NCI-H1092 treated with DMSO at 0.1 percent for 48 hours (cell line): ENCODE measurements at regions not wholly inside any gene's neighbourhood (a gene's known extent, or its start where the extent isn't known, plus 50 kb on each side); places are given as distances from the start of the nearest gene placed in this dataset.
"Not testable (repeated sequence)": the region's sequence is repeated elsewhere in the genome, so short reads cannot be mapped to it uniquely, and the experiment has no call there.

ENCODE experiments used
- DNase-seq: peaks from one replicate; lab custom pipeline; 2025; lab: John Stamatoyannopoulos, UW

DNA sequence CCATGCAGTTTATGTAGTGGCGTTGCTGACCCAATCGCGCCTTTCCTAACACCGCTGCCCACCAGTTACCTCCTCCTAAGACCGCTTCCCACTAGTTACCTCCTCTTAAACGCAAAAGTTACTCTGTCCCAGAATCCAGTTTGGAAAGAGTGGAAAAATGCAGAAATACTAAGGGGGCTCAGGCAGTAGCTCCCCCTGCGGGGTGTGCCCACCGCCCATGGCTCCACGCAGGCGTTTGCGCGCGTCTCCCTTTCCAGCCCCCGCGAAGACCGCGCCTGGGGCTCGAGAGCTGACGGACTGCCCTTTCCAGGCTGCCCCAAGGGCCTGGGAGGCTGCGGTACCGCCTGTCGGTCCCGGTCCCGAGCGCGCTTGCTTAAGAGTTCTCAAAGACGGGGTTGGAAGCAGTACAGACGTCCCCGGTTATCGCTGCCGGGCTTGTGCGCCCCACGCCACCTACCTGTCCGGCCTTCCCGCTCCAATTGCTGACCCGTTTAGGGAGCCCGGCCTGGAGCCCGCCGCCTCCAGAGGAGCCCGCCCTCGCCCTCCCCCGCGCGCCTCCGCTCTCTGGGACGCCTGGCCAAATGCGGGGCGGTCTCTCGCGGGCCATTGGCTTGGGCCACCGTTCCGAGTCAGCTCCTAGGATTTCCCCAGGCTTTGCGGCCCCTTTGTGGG lies 414.1 kb upstream of the ESRRG start:
- DNase-seq: no peak

DNA sequence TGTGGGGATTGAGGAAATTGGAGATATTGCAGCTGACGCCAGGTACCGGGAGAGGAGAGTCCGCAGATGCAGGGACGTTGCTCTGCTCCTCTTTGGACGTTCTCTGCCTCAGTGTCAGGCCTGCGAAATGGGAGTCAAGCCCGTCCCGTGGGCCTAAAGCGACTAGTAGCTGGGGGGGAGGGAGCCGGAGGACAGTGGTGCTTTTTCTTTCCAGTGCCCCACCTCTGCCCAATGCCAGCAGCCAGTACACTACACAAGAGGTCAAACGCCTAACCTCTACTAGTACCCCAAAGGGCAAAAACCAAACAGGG lies 413.6 kb upstream of the ESRRG start:
- DNase-seq: no peak

DNA sequence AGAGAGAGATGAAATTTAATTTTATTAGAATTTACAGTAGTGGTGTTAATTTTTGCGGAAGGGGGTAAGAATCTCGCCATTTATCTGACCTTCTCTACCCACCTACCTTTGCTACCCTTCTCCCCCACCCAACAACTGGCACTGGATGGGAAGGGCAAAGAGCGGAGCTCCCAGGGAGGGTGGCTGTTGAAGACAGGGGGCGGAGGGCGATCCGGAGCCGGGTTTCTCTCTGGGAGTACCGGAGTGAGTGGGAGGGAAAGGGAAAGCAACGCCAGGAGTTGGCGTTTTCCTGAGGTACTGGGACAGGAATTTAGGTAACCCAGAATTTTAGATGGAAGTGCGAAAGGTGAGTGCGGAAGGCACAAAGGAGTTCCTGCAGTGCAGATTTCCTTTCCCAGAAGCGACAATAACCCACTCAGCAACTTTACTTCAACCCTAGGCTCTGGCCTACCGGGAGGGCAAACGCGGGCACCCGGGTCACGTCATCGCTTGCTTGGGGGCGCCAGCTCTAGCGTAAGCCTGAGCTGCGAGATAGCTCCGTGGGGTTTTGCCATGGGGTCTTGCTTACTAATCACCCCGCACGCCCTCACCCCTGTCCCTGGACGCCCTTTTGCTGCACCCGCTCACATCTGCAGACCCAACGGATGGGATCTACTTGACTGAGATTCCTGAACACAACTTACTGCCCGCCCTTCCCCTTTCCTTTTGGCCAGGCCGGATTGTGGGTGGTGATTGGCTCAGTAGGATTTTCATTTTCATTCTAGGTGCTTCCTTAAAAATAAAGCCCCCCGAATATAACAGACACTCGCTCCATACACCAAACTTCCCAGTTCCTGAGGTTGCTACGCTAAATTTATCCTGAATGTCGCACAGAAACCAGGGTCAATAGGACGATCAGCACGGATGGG lies 413.0 kb upstream of the ESRRG start:
- peak; percentile 58 for DNase-seq

DNA sequence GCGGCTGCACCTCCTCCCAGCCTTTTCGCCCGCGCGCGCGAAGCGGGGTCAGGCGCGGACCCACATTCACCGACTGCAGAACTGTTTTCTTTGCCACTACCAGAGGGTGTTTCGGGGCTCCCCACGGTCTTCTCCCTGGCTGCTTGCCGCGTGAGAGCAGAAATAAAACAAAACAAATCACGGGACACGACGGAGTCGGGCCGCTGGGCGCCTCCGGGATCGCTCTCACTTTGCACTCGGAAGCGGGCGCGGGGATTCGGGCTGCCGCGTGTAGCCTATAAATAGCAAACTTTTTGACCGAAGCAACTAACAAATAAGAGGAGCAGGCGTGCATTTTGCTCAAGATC lies 412.3 kb upstream of the ESRRG start:
- peak; percentile 75 for DNase-seq

DNA sequence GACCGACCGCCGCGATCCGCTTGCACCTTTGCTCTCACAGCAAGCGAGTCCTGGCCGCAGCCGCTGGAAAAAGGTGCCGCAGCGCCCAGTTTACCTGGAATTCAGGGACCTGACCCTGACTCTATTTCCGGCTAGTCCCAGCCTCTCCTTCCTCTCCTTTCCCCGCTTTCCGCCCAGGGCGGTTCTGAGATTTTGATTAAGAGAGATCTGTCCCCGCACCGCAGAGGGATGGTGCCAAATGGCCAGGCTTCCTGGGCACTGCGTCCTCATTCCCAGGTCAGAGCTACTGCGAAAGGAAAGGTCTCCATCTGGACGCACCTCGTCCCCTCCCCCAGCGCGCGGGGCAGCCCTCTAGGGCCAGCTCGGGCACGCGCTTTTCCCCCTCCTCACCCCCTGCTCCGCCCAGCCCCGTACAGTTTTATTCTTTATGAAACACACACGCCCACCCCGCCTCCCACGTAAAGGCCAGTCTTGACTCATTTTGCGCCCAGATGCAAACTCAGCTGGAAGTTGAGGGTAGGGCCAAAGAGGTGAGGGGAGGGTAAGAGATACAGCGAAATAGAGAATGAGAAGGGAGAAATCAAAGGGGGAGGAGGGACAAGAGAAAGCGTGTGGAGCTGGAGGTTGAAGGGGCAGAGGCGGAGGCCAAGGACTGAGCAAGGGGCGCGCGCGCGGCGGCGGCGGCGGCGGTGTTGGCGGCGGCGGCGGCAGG lies 411.8 kb upstream of the ESRRG start:
- DNase-seq: peak; percentile 88

DNA sequence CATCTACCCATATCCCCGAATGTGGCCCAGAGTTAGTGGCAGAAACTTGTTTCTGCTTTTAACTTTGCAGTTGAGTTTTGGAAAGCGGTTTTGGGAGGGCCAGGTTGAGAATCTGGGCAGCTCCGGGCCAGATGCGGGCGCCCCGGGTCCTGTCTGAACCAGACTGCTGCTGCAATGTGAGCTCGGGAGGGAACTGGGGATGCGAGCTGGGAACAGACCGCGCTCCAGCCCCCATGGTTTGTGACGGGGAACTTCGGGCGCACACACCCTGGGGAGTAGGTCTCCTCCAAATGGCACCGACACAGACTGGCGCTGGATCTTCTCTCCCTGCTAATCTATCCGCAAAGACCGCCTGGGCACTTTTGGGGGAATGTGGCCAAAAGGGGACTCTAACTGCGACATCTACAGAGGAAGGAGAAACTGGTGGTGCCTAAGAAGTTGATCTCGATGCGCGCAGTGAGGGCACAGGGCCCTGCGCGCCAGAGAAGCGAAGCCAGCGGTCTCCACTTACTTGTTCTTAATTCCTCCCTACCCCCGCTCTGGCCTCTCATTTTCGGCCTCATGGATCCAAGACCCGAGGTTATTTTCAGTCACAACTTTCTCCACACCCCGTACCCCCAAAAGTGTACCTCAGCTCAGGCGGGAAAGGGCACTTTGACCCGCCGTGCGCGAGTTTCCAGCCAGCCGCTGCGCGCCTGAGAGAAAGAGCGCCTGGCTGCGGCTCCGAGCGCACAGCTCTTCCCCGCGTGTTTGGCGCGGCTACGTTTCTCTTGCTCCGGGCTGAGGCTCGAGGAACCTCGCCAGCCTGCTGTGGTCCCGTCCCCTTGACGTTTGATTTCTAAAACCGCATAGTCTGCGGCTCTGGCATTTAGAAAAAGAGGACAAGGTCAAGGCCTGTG lies 411.0 kb upstream of the ESRRG start:
- peak; percentile 83 for DNase-seq

DNA sequence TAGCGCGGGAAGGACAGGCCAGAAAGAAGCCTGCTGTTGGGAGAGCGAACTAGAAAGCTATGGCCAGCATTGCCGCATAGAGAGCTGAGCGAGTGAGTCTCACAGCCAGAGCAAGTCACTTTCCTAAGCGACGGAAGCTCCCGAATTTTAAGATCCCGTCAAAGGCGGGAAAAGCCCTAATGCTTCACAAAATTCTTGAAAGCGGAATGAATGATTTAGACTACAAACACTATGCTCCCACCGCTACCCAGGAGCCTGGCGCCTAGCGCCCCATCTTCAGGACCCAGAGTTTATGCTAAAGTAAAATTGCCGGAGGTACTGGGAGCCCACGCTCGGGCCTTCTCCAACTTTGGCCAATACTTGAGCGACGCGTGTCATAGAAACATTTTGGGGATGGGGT lies 409.9 kb upstream of the ESRRG start:
- no peak for DNase-seq

DNA sequence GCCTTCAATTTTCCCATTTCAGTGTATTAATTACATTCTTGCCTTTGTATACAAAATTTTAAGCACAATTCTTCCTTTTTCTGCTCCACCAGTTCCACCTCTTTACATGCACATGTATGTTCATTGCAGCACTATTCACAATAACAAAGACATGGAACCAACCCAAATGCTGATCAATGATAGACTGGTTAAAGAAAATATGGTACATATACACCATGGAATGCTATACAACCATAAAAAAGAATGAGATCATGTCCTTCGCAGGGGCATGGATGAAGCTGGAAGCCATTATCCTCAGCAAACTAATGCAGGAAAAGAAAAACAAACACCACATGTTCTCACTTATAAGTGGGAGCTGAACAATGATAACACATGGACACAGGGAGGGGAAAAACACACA lies 400.1 kb upstream of the ESRRG start:
- DNase-seq: not testable (repeated sequence)

DNA sequence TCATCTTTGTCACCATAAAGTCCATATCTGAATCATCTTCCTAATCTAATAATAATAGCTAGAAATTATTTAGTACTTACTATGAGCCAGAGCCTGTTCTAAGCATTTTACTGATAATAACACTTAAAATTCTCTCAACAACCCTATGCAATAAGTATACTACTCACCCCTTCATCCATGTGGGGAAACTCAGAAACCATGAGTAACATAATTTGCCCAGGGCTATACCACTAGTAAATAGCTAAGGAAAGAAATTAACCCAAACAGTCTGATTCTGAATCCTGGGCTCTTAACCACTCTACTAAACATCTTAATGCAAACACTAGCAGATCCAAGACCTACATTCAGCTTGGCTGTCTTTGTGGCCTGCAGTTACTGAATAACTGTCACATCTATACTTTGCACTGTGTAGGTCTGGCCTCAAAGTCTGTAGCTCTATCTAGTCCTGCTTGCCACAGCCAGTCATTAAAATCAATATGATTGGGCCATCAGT lies 394.8 kb upstream of the ESRRG start:
- no peak for DNase-seq

DNA sequence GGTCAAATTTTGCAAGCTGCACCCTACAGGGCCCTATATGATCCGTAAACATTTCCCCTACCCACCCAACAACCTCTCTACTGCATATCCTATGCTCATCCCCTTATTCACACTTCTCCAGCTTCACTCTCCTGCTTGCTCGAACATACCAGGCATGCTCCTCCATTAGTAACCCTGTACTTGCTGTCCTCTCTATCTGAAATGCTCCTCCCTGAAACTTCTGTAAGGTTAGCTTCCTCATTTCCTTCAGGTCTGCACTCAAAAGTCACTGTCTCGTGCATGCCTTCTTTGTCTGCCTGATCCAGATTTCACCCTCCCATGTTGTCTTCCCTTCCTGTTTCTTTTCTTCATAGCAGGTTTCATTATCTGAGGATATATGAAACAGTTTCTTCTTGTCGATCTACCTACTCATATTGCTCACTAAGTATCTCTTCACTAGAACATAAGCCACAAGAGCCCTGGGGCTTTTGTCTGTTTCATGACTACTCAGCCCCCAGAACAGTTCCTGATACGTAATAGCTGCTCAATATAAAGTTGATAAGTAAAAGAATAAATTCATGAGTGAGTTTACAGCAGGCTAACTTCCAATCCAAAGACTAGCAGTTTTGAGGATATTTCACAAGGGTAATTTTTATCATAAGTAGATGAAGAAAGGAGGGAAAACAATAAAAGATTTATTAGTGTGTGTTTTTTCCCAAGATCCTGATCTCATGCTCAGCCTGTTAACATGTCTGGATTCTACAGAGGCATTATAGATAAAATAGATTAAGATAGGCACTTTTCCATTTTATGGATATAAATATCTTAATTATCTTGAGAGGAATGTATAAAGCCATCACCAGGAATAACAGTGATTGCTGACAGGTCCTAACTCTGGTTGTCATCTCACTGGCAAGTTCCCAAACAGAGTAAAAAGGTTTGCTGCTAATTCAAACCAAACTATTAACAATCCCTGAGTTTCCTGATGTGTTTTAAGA lies 392.5 kb upstream of the ESRRG start:
- no peak for DNase-seq

DNA sequence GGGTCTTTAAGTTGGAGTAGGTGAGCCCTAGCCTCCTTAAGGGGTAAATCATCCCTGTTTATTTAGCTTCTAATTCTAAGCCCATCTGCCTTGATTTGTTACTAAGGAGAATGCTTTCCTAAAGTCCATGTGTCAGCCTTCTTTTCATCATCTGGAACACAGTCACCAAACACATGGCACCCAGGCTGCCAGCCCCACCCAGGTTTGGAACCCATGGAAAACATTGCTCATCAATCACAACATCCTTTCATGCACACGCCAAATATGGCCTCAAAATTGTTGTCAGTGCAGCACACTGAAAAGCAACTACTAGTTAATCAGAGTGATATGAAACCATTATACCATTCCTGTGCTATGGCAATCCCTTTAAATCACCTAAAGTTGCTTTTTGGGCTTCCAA lies 386.7 kb upstream of the ESRRG start:
- no peak for DNase-seq

DNA sequence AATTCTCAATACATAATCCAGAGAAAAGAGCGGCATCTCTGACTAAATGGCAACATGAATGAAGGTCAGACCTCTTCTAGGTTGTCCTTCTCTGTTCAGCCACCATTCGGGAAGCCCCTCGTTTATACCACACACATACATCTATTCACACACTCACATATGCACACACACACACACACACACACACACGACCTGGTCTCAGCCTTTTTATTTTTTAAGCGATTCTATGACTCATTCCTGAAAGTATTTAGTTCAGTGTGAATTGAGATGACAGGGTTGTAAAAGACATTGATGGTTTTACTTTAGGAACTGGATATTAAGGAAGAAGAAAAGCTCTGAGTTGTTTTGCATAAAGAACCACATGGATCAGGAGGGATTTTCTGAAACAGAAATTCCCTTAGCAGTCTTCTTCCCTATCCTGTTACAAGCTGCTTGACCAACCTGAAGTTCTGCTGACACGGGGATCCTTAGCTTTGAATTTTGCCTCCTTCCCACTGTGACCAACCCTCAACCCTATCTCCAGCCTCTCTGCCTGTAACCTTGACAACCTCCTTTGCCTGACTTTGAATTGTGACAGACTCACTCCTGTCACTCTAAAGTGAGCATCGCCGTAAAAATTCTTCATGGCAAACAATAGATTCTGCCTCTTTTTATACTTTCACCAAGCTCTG lies 383.1 kb upstream of the ESRRG start:
- DNase-seq: no peak

DNA sequence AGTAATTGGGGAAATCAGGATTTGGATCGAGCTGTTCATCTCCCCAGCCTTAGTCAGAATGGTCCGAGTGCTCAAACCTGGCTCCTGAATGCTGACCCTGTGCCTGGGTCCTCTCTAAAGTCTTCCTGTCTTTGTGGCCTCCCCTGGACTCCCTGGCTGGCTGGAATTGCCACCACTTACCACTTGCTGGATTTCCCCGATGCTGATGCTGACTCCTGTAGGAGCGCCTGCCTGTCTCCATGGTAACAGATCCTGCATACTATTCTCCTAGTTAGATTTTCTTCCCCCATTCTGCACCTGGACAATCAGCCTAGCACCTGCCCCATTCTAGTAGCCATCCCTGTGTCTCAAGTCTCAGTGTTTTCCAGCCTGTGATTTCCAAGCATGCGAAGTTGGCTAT lies 382.2 kb upstream of the ESRRG start:
- DNase-seq: no peak

DNA sequence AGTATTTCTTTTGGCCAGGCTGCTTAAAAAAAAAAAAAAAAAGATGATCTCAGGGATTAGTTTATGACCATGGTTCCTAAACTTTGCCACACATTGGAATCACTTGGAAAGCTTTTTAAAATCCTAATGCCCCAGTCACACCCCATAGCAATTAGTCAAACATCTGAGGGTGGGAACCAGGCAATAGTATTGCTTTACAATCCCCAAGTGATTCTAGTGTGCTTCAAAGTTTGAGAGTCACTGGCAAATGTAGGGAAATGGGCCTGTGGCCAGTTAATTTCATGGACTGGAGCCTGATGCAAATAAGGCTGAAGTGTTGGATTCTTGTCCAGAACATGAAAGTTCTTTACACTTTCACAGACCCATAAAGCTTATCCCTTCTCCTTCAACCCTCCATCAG lies 374.6 kb upstream of the ESRRG start:
- no peak for DNase-seq

DNA sequence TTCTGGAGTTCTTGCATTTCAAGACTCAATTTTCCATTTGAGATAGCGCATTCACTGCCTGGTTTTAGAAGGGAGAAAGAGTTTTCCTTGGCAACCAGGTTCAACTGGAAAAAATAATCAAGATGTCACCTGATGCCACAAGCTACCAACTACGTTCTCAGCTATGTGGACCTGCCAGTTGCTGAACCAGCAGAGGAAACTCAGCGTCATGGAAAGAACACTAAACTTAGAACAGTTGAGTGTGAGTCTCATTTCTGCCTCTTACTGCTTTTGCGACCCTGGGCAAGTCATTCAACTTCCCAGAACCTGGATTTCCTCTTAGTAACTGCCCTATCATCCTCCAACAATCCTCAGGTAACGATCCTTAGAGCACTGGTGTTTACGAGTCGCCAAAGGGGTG lies 373.0 kb upstream of the ESRRG start:
- DNase-seq: no peak

DNA sequence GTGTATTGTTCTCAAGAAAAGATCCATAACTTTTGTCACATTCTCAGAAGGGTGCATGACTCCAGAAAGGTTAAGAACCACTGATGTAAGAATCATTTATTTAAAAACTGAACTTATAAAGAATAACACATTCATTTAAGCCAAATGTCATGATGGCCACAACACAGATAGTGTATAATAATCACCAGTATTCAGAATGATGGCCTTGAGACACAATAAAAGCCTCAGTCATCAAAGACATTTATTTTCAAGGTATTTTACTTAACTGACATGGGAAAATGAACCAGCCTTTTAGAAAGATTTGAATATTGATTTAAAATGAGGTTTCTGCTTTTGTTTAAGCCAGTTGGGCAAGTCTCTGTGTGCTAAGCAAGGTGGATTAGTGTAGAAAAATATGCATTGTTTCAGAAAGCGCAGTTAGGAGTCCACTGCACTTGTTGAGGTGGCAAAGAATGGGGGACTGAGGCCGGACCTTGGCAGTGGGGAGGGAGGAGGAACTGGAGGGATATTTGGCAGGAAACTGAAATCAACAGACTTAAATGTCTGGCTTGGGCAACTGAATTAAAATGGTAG lies 371.9 kb upstream of the ESRRG start:
- no peak for DNase-seq

DNA sequence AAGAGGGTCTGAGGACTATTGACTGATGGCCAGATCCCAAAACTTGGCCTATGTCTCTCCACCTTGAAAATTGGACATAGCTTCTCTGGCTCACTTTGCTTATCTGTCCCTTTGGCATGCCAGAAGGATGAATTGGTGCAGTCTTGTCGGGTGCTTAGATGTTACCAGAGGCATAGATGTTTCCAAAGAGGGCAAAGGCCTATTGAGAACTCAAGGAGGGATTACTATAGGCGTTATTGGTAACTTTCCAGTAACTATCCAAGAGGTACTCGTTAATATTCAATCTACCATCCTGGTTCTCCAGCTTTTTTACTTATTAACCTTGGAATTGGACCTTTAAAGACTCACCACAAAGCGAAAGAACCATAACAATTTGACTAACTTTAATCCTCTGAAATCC lies 368.3 kb upstream of the ESRRG start:
- DNase-seq: no peak

DNA sequence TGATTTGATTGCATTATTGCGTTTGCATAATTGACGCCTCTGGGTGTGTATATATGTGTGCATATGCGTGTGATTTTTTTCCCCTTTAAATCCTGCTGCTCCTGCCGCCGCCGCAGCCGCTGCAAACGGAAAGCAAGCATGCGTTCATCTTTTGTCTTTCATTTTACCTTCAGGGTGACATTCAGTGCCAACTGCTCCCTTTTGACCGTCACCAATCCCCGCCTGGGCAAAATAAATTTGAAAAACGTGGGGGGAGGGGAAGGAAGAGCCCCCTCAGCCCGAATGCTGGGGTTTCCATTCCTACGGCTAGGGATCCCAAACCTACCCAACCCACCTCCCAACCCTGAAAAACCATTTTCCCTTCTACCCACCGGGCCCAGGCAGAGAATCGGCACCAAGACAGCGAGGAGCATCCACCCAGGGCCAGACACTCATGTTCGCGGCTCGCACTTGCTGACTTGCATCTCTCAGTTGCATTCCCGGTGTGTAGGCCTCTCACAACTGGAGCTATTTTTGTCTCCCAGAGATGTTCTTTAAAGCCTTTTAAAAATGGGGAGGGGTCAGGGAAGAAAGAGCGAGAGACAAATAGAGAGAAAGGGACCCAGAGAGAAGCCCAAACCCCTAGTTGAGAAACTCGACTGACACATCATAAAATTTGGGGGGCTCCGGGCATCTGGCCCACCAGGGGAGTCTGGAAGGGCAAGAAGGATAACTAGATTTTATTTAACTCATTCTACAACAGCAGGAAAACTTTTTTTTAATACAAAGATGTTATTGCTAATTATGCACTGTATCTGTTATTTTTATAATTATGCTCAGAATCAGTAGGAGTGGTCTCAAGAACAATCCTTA lies 367.1 kb upstream of the ESRRG start:
- peak; percentile 87 for DNase-seq
